GM23248 (cell line): ENCODE measurements at regions not wholly inside any gene's neighbourhood (a gene's known extent, or its start where the extent isn't known, plus 50 kb on each side); places are given as distances from the start of the nearest gene placed in this dataset.

Experiments
- EZH2 ChIP-seq: fragments of 200-600 bp; sonication (generic); IDR thresholded peaks from 2 replicates; pipeline ENCODE4 v1.6.1; 2018; ENCODE audit warnings: antibody characterized with exemption, mild to moderate bottlenecking; ENCODE audit not compliant: insufficient read depth, poor library complexity, severe bottlenecking
- EZH2phosphoT487 ChIP-seq: fragments of 200-600 bp; sonication (generic); IDR thresholded peaks from 2 replicates; pipeline ENCODE4 v1.6.1; 2018; ENCODE audit warnings: antibody characterized with exemption, moderate library complexity, mild to moderate bottlenecking, low read depth; ENCODE audit not compliant: insufficient read depth

- TF ChIP-seq EZH2: no peak
- TF ChIP-seq EZH2phosphoT487: no peak
Observed at GRCh38 chr7:17671956-17672355, 268.3 kb downstream of the SNX13 start.
